GM23338 (cell line): ENCODE measurements at regions not wholly inside any gene's neighbourhood (a gene's known extent, or its start where the extent isn't known, plus 50 kb on each side); places are given as distances from the start of the nearest gene placed in this dataset.

Experiments
- ATAC-seq: fragments of 200-7000 bp; cut with Tn5 transposase; 3 replicates; pipeline ENCODE4 v1.9.1; 2020
- DNase-seq: peaks from one replicate; pipeline ENCODE4 v3.0.0-alpha.2; 2015; ENCODE audit warnings: low spot score
- H2AFZ ChIP-seq: fragments of 200-600 bp; sonication (generic); 2 replicates; pipeline ENCODE4 v1.8.0; 2016; ENCODE audit warnings: antibody characterized with exemption, mild to moderate bottlenecking, moderate library complexity
- H3F3A ChIP-seq: fragments of 200-600 bp; sonication (generic); replicated peaks from 2 replicates; pipeline ENCODE4 v1.8.0; 2017; ENCODE audit warnings: antibody characterized with exemption, mixed run types, low read depth
- H3K27ac ChIP-seq: fragments of 200-600 bp; sonication (generic); 2 replicates; pipeline ENCODE4 v1.6.1; 2016; ENCODE audit warnings: low read depth
- H3K27me3 ChIP-seq: fragments of 200-600 bp; sonication (generic); 2 replicates; pipeline ENCODE4 v1.8.0; 2016; ENCODE audit warnings: mild to moderate bottlenecking, mixed run types, moderate library complexity; ENCODE audit not compliant: insufficient read depth
- H3K36me3 ChIP-seq: fragments of 200-600 bp; sonication (generic); 2 replicates; pipeline ENCODE4 v1.8.0; 2016; ENCODE audit warnings: mild to moderate bottlenecking; ENCODE audit not compliant: insufficient read depth
- H3K4me1 ChIP-seq: fragments of 200-600 bp; sonication (generic); 2 replicates; pipeline ENCODE4 v1.8.0; 2016; ENCODE audit warnings: mild to moderate bottlenecking, moderate library complexity; ENCODE audit not compliant: insufficient read depth
- H3K4me2 ChIP-seq: fragments of 200-600 bp; sonication (generic); 2 replicates; pipeline ENCODE4 v1.7.1; 2017; ENCODE audit warnings: mixed run types
- H3K4me3 ChIP-seq: fragments of 200-600 bp; sonication (generic); 2 replicates; pipeline ENCODE4 v1.6.1; 2016; ENCODE audit warnings: mixed run types
- H3K79me2 ChIP-seq: fragments of 200-600 bp; sonication (generic); replicated peaks from 2 replicates; pipeline ENCODE4 v1.8.0; 2017; ENCODE audit warnings: mild to moderate bottlenecking; ENCODE audit not compliant: insufficient read depth
- H3K9me2 ChIP-seq: fragments of 200-600 bp; sonication (generic); 2 replicates; pipeline ENCODE4 v1.8.0; 2017; ENCODE audit not compliant: insufficient read depth
- H4K20me1 ChIP-seq: fragments of 200-600 bp; sonication (generic); replicated peaks from 2 replicates; pipeline ENCODE4 v1.8.0; 2017; ENCODE audit warnings: mild to moderate bottlenecking; ENCODE audit not compliant: insufficient read depth
- H3K27ac Mint-ChIP-seq: 2 replicates; pipeline ENCODE4 v1.8.0; 2020; ENCODE audit warnings: inconsistent platforms, mild to moderate bottlenecking, moderate library complexity, mixed read lengths
- H3K27me3 Mint-ChIP-seq: 3 replicates; pipeline ENCODE4 v1.8.0; 2022; ENCODE audit warnings: low read depth, mild to moderate bottlenecking, moderate library complexity, mixed read lengths, inconsistent platforms; ENCODE audit not compliant: insufficient read depth, poor library complexity
- H3K36me3 Mint-ChIP-seq: 3 replicates; pipeline ENCODE4 v1.8.0; 2021; ENCODE audit warnings: low read depth, mild to moderate bottlenecking, inconsistent platforms, moderate library complexity, mixed read lengths
- H3K4me1 Mint-ChIP-seq: 3 replicates; pipeline ENCODE4 v1.8.0; 2020; ENCODE audit warnings: mild to moderate bottlenecking, inconsistent platforms, mixed read lengths
- H3K4me3 Mint-ChIP-seq: 3 replicates; pipeline ENCODE4 v1.8.0; 2021; ENCODE audit warnings: moderate library complexity, mild to moderate bottlenecking, inconsistent platforms, mixed read lengths
- H3K9me3 Mint-ChIP-seq: 3 replicates; pipeline ENCODE4 v1.8.0; 2020; ENCODE audit warnings: moderate library complexity, mild to moderate bottlenecking, inconsistent platforms, mixed read lengths
- CREB1 ChIP-seq: fragments of 250-450 bp; sonication (Bioruptor Pico); IDR thresholded peaks from 2 replicates; pipeline ENCODE4 v1.5.0; 2020; ENCODE audit warnings: low read depth, mild to moderate bottlenecking, moderate library complexity
- CTCF ChIP-seq, 2 experiments: fragments of 200-600 bp in 1 of 2; sonication (generic) in 1 of 2; conservative IDR thresholded peaks; 2 replicates each; pipeline versions ENCODE4 v1.5.1 to v1.6.1; 2016 to 2017; ENCODE audit warnings: antibody characterized with exemption in 2 of 2, low read depth in 2 of 2, mild to moderate bottlenecking in 2 of 2, moderate library complexity in 1 of 2
- EZH2 ChIP-seq: fragments of 200-600 bp; sonication (generic); IDR thresholded peaks from one replicate; pipeline ENCODE4 v1.8.0; 2017; ENCODE audit warnings: antibody characterized with exemption, mild to moderate bottlenecking, low read depth; ENCODE audit not compliant: unreplicated experiment
- EZH2phosphoT487 ChIP-seq: fragments of 200-600 bp; sonication (generic); IDR thresholded peaks from one replicate; pipeline ENCODE4 v1.8.1; 2018; ENCODE audit warnings: antibody characterized with exemption; ENCODE audit not compliant: unreplicated experiment
- JUNB ChIP-seq: IDR thresholded peaks from one replicate; pipeline ENCODE4 v1.6.1; 2016; ENCODE audit warnings: antibody characterized with exemption; ENCODE audit not compliant: unreplicated experiment
- NANOG ChIP-seq: IDR thresholded peaks from 2 replicates; pipeline ENCODE4 v1.6.1; 2016; ENCODE audit warnings: antibody characterized with exemption, borderline replicate concordance
- POLR2AphosphoS5 ChIP-seq: IDR thresholded peaks from 2 replicates; pipeline ENCODE4 v1.6.1; 2016; ENCODE audit warnings: antibody characterized with exemption, low read depth
- STAT1 ChIP-seq: IDR thresholded peaks from one replicate; pipeline ENCODE4 v1.6.1; 2016; ENCODE audit warnings: antibody characterized with exemption; ENCODE audit not compliant: unreplicated experiment
- ZNF114 ChIP-seq: fragments of 250-450 bp; sonication (Bioruptor Pico); IDR thresholded peaks from 2 replicates; pipeline ENCODE4 v1.5.0; 2020; ENCODE audit warnings: mild to moderate bottlenecking, moderate library complexity
- ZNF331 ChIP-seq: fragments of 250-450 bp; sonication (Bioruptor Pico); IDR thresholded peaks from 2 replicates; pipeline ENCODE4 v1.5.0; 2020; ENCODE audit warnings: low read depth, mild to moderate bottlenecking, moderate library complexity
- ZNF462 ChIP-seq: fragments of 250-450 bp; sonication (Bioruptor Pico); IDR thresholded peaks from 2 replicates; pipeline ENCODE4 v1.5.0; 2020; ENCODE audit warnings: mild to moderate bottlenecking, moderate library complexity
- TF ChIP-seq, protein P1 (sequence below): IDR thresholded peaks from 2 replicates; pipeline ENCODE4 v1.6.1; 2016; ENCODE audit warnings: antibody characterized with exemption
- TF ChIP-seq, protein P2 (sequence below): IDR thresholded peaks from one replicate; pipeline ENCODE4 v1.6.1; 2018; ENCODE audit warnings: antibody characterized with exemption; ENCODE audit not compliant: unreplicated experiment

DNA sequence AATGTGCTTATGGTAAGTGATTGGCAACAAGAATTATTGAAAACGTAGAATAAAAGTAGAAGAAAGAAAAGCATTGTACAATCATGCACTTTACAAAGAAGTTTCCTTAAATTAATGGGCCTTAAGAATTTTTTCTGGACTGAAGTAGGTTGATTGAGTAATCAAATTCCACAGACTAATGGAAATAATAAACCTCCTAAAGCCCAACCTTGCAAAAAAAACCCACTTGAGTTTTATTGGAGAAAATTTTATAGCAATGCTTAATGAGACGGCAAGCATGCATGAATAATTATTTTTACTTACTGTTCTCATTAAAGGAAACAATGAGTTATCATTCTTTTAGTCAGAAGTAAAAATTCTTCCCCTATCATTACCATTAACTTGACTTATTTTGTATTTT, 676.1 kb upstream of the C9orf72 start:
- Histone ChIP-seq H3K4me3 (no peak overlapping the region), H3K79me2 (no peaks in the 10 kb centered on the region), H3K36me3 (no peaks in the 10 kb centered on the region), H3K27ac (no peak overlapping the region), H3K9me2 (no peaks in the 10 kb centered on the region), H3K27me3 (no peaks in the 10 kb centered on the region), H4K20me1 (no peaks in the 10 kb centered on the region), H3K4me2 (no peak overlapping the region), H3K4me1 (no peaks in the 10 kb centered on the region), H3F3A (no peaks in the 10 kb centered on the region), H2AFZ (no peak overlapping the region)
- 0 out of 3 replicates have a peak, but pooled peaks cover 3% of the 10 kb centered on the region for H3K9me3 Mint-ChIP-seq
- H3K27ac Mint-ChIP-seq, result no peak overlapping the region
- TF ChIP-seq POLR2AphosphoS5, result no peak
- TF ChIP-seq, protein P1, sequence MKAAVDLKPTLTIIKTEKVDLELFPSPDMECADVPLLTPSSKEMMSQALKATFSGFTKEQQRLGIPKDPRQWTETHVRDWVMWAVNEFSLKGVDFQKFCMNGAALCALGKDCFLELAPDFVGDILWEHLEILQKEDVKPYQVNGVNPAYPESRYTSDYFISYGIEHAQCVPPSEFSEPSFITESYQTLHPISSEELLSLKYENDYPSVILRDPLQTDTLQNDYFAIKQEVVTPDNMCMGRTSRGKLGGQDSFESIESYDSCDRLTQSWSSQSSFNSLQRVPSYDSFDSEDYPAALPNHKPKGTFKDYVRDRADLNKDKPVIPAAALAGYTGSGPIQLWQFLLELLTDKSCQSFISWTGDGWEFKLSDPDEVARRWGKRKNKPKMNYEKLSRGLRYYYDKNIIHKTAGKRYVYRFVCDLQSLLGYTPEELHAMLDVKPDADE, result no peak
- TF ChIP-seq CTCF (conservative IDR thresholded peaks at IDR 0.05; ENCODE audit: low read depth in 2 of 2), result no peak
- no peak for TF ChIP-seq ZNF331
- TF ChIP-seq STAT1, result no peak
- no peak for TF ChIP-seq EZH2
- no peak for TF ChIP-seq JUNB
- TF ChIP-seq NANOG, result no peak
- TF ChIP-seq ZNF114 (CRISPR knock-in tag), result no peak
- TF ChIP-seq, protein P2, sequence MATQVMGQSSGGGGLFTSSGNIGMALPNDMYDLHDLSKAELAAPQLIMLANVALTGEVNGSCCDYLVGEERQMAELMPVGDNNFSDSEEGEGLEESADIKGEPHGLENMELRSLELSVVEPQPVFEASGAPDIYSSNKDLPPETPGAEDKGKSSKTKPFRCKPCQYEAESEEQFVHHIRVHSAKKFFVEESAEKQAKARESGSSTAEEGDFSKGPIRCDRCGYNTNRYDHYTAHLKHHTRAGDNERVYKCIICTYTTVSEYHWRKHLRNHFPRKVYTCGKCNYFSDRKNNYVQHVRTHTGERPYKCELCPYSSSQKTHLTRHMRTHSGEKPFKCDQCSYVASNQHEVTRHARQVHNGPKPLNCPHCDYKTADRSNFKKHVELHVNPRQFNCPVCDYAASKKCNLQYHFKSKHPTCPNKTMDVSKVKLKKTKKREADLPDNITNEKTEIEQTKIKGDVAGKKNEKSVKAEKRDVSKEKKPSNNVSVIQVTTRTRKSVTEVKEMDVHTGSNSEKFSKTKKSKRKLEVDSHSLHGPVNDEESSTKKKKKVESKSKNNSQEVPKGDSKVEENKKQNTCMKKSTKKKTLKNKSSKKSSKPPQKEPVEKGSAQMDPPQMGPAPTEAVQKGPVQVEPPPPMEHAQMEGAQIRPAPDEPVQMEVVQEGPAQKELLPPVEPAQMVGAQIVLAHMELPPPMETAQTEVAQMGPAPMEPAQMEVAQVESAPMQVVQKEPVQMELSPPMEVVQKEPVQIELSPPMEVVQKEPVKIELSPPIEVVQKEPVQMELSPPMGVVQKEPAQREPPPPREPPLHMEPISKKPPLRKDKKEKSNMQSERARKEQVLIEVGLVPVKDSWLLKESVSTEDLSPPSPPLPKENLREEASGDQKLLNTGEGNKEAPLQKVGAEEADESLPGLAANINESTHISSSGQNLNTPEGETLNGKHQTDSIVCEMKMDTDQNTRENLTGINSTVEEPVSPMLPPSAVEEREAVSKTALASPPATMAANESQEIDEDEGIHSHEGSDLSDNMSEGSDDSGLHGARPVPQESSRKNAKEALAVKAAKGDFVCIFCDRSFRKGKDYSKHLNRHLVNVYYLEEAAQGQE, result no peak
- no peak for TF ChIP-seq EZH2phosphoT487
- no peak for TF ChIP-seq CREB1 (CRISPR knock-in tag)
- no peak for TF ChIP-seq ZNF462 (CRISPR knock-in tag)
- no peaks in the 10 kb centered on the region for H3K36me3 Mint-ChIP-seq
- no peak for ATAC-seq
- no peak for DNase-seq
- H3K27me3 Mint-ChIP-seq, result peaks cover 4% of the 10 kb centered on the region
- H3K4me3 Mint-ChIP-seq, result no peak overlapping the region
- H3K4me1 Mint-ChIP-seq, result peaks cover 6% of the 10 kb centered on the region
